ENCODE measurements at regions not wholly inside any gene's neighbourhood (a gene's known extent, or its start where the extent isn't known, plus 50 kb on each side); places are given as distances from the start of the nearest gene placed in this dataset.

DNA sequence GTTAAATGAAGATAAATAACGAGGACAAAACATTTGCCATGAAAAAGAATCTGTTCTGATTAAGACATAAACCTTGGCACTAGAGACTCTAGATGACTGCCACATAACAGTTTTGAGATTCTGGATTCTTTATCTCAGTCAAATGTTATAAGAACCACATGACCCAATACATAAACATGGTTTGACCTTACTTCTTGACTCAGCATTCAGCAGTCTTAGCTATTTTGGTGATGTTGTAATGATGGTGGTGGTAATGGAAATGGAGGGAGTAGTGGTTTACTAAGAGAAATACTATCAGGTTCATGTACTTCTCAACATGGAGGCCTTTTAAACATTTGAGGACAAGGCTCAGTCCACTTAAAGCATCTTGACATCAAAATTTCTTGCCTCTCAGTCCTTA is 925.4 kb downstream of the CDH11 start:
- TF ChIP-seq, protein P1, sequence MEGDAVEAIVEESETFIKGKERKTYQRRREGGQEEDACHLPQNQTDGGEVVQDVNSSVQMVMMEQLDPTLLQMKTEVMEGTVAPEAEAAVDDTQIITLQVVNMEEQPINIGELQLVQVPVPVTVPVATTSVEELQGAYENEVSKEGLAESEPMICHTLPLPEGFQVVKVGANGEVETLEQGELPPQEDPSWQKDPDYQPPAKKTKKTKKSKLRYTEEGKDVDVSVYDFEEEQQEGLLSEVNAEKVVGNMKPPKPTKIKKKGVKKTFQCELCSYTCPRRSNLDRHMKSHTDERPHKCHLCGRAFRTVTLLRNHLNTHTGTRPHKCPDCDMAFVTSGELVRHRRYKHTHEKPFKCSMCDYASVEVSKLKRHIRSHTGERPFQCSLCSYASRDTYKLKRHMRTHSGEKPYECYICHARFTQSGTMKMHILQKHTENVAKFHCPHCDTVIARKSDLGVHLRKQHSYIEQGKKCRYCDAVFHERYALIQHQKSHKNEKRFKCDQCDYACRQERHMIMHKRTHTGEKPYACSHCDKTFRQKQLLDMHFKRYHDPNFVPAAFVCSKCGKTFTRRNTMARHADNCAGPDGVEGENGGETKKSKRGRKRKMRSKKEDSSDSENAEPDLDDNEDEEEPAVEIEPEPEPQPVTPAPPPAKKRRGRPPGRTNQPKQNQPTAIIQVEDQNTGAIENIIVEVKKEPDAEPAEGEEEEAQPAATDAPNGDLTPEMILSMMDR (IDR thresholded peaks at IDR 0.05; ENCODE audit: low read depth, low read length), result no peak
- no peak for TF ChIP-seq POLR2A (IDR thresholded peaks at IDR 0.05; ENCODE audit: extremely low read depth, insufficient read length)
- TF ChIP-seq, protein P2, sequence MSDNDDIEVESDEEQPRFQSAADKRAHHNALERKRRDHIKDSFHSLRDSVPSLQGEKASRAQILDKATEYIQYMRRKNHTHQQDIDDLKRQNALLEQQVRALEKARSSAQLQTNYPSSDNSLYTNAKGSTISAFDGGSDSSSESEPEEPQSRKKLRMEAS (IDR thresholded peaks at IDR 0.05; ENCODE audit: low read depth, low read length), result no peak
- no peak for TF ChIP-seq MYC (IDR thresholded peaks at IDR 0.05; ENCODE audit: low read depth, low read length)
